ENCODE measurements at regions not wholly inside any gene's neighbourhood (a gene's known extent, or its start where the extent isn't known, plus 50 kb on each side); places are given as distances from the start of the nearest gene placed in this dataset.

- TF ChIP-seq CTCF (IDR thresholded peaks at IDR 0.05; ENCODE audit: low read depth, low read length) = no peak
- DNase-seq (ENCODE audit: low read depth in 2 of 2) = peak; percentile 2 to 19
These were observed 62.9 kb downstream of the GLRX5 start for GRCh38 chr14:95597784-95598211.

GRCh38 chr14:95601650-95602049, 66.8 kb downstream of the GLRX5 start:
- TF ChIP-seq CTCF (IDR thresholded peaks at IDR 0.05; ENCODE audit: low read depth, low read length) = no peak
- no peak for DNase-seq (ENCODE audit: low read depth in 2 of 2)
- no peak overlapping the region for H3K4me3 ChIP-seq (replicated peaks in 1 of 2; ENCODE audit: low read depth in 2 of 2, low read length in 2 of 2)

More at GRCh38 chr14:95597784-95598211, 62.9 kb downstream of the GLRX5 start:
- H3K4me3 ChIP-seq (replicated peaks in 1 of 2; ENCODE audit: low read depth in 2 of 2, low read length in 2 of 2) = no peak overlapping the region

DNA sequence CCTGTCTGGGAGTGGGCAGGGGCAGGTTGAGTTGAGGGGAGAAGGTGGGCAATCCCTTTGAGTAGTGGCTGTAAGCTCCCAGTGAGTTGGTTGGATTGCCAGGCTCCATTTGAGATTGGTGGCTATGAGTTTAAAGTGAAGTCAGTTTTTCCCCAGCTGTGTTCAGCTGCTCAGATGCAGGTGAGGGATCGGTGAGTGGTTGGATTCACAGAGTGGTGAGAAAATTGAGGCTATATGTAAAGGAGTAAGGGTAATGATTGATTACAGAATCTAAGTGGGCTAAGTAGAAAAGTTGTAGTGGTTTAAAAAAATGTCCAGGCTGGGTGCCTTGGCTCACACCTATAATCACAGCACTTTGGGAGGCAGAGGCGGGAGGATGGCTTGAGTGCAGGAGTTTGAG, 68.6 kb downstream of the GLRX5 start:
- TF ChIP-seq CTCF (IDR thresholded peaks at IDR 0.05; ENCODE audit: low read depth, low read length) = no peak
- no peak for DNase-seq (ENCODE audit: low read depth in 2 of 2)
- no peak overlapping the region for H3K4me3 ChIP-seq (replicated peaks in 1 of 2; ENCODE audit: low read depth in 2 of 2, low read length in 2 of 2)

DNA sequence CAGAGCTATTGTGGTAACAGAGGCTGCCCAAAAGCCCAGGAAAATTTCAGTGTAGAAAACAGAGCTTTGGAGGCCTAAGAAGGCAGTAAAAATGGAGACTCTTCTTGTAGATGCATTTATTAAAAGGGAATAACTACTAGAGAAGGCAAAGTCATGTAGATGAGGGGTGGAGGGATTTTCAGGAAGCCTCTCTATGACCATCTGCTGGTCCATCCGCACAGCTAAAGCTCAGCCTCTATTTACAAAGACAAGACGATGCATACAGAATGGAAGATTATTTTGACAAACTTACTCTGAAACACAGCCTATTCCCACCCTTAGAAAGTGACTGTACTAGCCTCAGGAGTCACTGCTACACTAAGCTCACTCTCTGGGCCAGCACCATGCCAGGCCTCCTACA, 71.4 kb downstream of the GLRX5 start:
- no peak for DNase-seq (ENCODE audit: low read depth in 2 of 2)
- no peak overlapping the region for H3K4me3 ChIP-seq (replicated peaks in 1 of 2; ENCODE audit: low read depth in 2 of 2, low read length in 2 of 2)
- TF ChIP-seq CTCF (IDR thresholded peaks at IDR 0.05; ENCODE audit: low read depth, low read length) = no peak

DNA sequence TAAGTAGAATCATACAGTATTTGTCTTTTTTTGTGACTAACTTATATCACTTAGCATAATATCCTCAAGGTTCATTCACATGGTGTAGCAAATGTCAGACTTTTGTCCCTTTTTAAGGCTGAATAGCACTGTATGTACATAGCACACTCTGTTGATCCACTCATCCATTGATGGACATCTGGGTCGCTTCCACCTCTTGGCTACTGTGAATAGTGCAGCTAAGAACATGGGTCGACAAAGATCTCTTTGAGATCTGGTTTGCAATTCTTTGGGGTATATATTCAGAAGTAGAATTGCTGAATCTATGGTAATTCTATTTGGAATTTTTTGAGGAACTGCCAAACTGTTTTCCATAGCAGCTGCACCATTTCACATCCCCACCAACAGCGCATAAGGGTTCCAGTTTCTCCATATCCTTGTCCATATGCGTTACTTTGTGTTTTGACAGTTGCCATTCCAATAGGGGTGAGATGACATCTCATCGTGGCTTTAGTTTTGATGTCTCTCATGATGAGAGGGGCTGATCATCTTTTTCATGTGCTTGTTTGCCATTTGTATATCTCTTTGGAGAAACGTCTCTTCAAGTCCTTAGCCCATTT, 73.9 kb downstream of the GLRX5 start:
- no peak for DNase-seq (ENCODE audit: low read depth in 2 of 2)
- TF ChIP-seq CTCF (IDR thresholded peaks at IDR 0.05; ENCODE audit: low read depth, low read length) = no peak
- H3K4me3 ChIP-seq (replicated peaks in 1 of 2; ENCODE audit: low read depth in 2 of 2, low read length in 2 of 2) = no peak overlapping the region

- TF ChIP-seq CTCF (IDR thresholded peaks at IDR 0.05; ENCODE audit: low read depth, low read length) = peak; percentile 42
- no peak overlapping the region for H3K4me3 ChIP-seq (replicated peaks in 1 of 2; ENCODE audit: low read depth in 2 of 2, low read length in 2 of 2)
- peak; percentile 19 to 29 for DNase-seq (ENCODE audit: low read depth in 2 of 2)
These were observed 74.6 kb downstream of the GLRX5 start for GRCh38 chr14:95609398-95609990.
